Activated CD4-positive, alpha-beta memory T cell treated with anti-CD3 and anti-CD28 coated beads for 36 hours (primary cell): ENCODE measurements at regions not wholly inside any gene's neighbourhood (a gene's known extent, or its start where the extent isn't known, plus 50 kb on each side); places are given as distances from the start of the nearest gene placed in this dataset.

Experiments used
- CTCF ChIA-PET: fragments of 350-600 bp; sonication (Branson Sonifier 250); formaldehyde crosslinking; loops from one replicate; lab custom pipeline; 2021; ENCODE audit warnings: antibody characterized with exemption, inconsistent platforms; lab: Charles Lee
- POLR2A ChIA-PET: fragments of 350-600 bp; sonication (Branson Sonifier 250); formaldehyde crosslinking; loops from one replicate; lab custom pipeline; 2021; ENCODE audit warnings: antibody characterized with exemption; lab: Charles Lee
- DNase-seq: peaks from one replicate; pipeline ENCODE4 v3.0.0-alpha.2; 2020
- H3K27ac Mint-ChIP-seq: one replicate; pipeline ENCODE4 v1.8.0; 2021; ENCODE audit warnings: mixed read lengths
- H3K27me3 Mint-ChIP-seq: one replicate; pipeline ENCODE4 v1.8.0; 2021; ENCODE audit warnings: mixed read lengths
- H3K36me3 Mint-ChIP-seq: one replicate; pipeline ENCODE4 v1.8.0; 2021; ENCODE audit warnings: mixed read lengths
- H3K4me1 Mint-ChIP-seq: one replicate; pipeline ENCODE4 v1.8.0; 2021; ENCODE audit warnings: low read depth, mixed read lengths
- H3K4me3 Mint-ChIP-seq: one replicate; pipeline ENCODE4 v1.8.0; 2021; ENCODE audit warnings: mild to moderate bottlenecking, mixed read lengths
- H3K9me3 Mint-ChIP-seq: one replicate; pipeline ENCODE4 v1.8.0; 2021; ENCODE audit warnings: mixed read lengths
- intact Hi-C: fragments of 100-400 bp; cut with micrococcal nuclease; formaldehyde crosslinking; loops from one replicate; pipeline ENCODE4 v1.15.1; 2023

DNA sequence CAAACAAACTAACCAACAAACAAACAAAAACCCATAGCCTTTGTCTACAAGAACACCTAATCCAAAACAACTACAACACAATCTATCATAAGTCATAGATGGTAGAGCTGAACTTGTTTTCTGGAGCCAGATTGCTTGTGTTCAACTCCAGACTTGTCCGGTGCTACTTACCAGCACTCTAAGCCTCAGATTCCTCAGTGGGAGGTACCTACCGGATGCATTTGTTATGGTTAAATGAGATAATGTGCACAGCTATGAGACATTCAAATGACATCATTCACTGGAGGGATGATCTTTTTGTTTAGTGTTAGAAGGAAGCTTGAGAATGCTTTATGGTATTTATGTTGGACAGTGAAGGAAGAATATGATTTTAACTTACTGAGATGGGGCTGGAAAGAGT lies 592.9 kb upstream of the C9orf72 start:
- Mint-ChIP-seq H3K4me3 (no peak overlapping the region), H3K36me3 (no peaks in the 10 kb centered on the region), H3K9me3 (no peaks in the 10 kb centered on the region), H3K27me3 (no peaks in the 10 kb centered on the region), H3K4me1 (no peaks in the 10 kb centered on the region), H3K27ac (no peak overlapping the region)
- intact Hi-C loops: no loop called here
- POLR2A ChIA-PET: no interaction called here
- CTCF ChIA-PET: no interaction called here
- DNase-seq: no peak

DNA sequence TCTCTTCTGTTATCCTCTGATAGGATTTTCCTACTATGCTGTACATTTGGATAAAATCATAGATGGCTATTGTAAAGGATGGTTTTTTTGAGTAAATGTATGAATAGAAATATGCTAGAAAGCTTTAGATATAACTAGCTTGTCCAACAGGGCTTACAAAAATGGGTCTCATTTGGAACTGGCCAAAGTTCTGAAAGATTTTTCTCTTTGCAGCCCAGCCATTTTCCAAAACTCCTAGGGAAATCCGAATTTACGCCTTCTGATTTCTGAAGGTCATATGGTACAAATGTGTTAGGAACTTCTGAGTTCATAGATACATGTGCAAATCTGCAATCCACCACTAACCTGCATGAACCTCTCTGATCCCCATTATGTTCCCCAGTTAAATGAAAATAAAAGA lies 603.9 kb upstream of the C9orf72 start:
- POLR2A ChIA-PET: no interaction called here
- DNase-seq: no peak
- no peak overlapping the region for H3K27ac Mint-ChIP-seq
- no peaks in the 10 kb centered on the region for H3K36me3 Mint-ChIP-seq
- H3K27me3 Mint-ChIP-seq: no peaks in the 10 kb centered on the region
- no peak overlapping the region for H3K4me3 Mint-ChIP-seq
- intact Hi-C loops: no loop called here
- CTCF ChIA-PET: no interaction called here
- no peaks in the 10 kb centered on the region for H3K4me1 Mint-ChIP-seq
- H3K9me3 Mint-ChIP-seq: peaks cover 2% of the 10 kb centered on the region

DNA sequence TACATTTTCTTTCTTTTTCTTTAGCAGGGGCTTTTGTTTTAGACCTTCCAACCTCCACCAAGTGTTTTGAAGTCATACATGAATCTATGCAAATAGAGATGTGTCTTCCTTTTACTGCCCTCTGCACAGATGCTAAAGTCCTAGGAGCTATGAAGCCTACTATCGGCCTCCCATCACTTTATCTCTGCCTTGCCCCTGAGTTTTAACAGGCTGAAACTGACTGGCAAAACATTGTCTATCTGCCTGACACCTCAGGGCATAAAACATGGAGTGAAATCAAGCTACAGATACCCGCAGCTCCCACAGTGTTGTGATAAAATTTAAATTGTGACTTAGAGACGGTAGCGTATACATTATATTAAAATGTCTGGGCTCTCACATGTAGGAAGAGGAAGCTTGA lies 604.6 kb upstream of the C9orf72 start:
- H3K4me1 Mint-ChIP-seq: no peaks in the 10 kb centered on the region
- no peaks in the 10 kb centered on the region for H3K27me3 Mint-ChIP-seq
- H3K27ac Mint-ChIP-seq: no peak overlapping the region
- POLR2A ChIA-PET: no interaction called here
- CTCF ChIA-PET: no interaction called here
- H3K36me3 Mint-ChIP-seq: no peaks in the 10 kb centered on the region
- no peaks in the 10 kb centered on the region for H3K9me3 Mint-ChIP-seq
- no peak overlapping the region for H3K4me3 Mint-ChIP-seq
- no peak for DNase-seq
- intact Hi-C loops: no loop called here

DNA sequence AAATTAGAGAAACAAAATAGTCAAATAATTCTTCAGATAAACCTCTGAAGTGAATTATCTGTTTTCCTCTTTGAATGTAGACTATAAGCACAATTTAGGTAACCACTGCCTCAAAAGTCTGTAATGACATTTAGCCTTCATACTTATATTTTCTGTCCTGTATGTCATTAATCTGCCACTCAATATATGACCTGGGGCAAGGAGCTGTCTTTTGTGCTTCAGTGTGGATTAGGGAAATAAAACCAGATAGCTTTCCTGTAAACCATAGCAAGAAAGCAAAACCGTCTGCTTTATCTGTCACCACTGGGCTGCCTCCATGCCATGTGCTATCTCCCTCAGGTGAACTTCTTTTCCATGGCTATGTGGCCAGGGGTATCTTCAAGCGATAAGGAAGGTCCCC lies 606.6 kb upstream of the C9orf72 start:
- CTCF ChIA-PET: no interaction called here
- no peaks in the 10 kb centered on the region for H3K9me3 Mint-ChIP-seq
- POLR2A ChIA-PET: no interaction called here
- H3K4me1 Mint-ChIP-seq: no peaks in the 10 kb centered on the region
- H3K36me3 Mint-ChIP-seq: no peaks in the 10 kb centered on the region
- intact Hi-C loops: no loop called here
- no peak for DNase-seq
- H3K4me3 Mint-ChIP-seq: no peak overlapping the region
- H3K27ac Mint-ChIP-seq: no peak overlapping the region
- no peaks in the 10 kb centered on the region for H3K27me3 Mint-ChIP-seq

DNA sequence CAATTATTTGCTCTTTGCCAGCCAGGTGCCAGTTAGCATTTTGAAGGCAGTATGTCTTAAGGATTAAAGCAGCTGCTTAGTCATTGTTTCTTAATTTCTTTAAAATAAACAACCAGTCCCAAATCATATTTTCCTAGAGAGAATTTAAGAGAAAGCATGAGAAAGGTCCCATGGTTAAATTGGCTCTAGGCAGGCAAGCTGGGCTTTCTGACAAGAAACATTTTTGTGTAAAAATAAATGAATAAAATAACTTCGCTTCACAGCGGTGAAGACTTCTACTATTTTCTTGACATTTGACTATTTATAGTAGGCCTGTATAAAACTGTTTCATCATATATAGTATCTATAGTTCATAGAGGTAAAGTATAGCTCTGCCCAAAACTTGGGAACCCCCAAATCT lies 617.7 kb upstream of the C9orf72 start:
- H3K4me3 Mint-ChIP-seq: no peak overlapping the region

DNA sequence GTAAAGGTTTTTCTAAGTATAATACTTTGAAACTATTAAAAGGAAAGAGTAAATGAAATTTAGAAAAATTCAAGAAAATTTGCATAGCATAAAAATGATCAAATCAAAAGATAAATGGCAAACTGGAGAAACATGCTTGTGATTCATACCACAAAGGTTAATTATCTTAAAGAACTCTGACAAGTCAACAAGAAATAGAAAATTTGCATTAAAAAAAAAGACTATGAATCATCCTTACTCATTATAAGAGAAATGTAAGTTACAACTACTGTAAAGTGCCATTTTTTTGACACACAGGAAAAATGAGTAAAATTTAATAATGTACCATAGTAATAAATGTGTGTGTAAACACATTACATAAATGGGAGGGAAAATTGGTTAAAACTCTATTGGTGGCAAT lies 624.4 kb upstream of the C9orf72 start:
- peaks cover 5% of the 10 kb centered on the region for H3K9me3 Mint-ChIP-seq
- no peak for DNase-seq
- no peak overlapping the region for H3K4me3 Mint-ChIP-seq
- H3K4me1 Mint-ChIP-seq: no peaks in the 10 kb centered on the region
- no peaks in the 10 kb centered on the region for H3K27me3 Mint-ChIP-seq
- intact Hi-C loops: no loop called here
- ChIA-PET POLR2A (no interaction called here), CTCF (no interaction called here)
- no peak overlapping the region for H3K27ac Mint-ChIP-seq
- H3K36me3 Mint-ChIP-seq: no peaks in the 10 kb centered on the region

More for the DNA sequence above, 617.7 kb upstream of the C9orf72 start:
- Mint-ChIP-seq H3K9me3 (peaks cover 27% of the 10 kb centered on the region), H3K36me3 (no peaks in the 10 kb centered on the region), H3K27me3 (no peaks in the 10 kb centered on the region), H3K4me1 (no peaks in the 10 kb centered on the region), H3K27ac (no peak overlapping the region)
- no peak for DNase-seq
- CTCF ChIA-PET: no interaction called here
- intact Hi-C loops: no loop called here
- POLR2A ChIA-PET: no interaction called here

DNA sequence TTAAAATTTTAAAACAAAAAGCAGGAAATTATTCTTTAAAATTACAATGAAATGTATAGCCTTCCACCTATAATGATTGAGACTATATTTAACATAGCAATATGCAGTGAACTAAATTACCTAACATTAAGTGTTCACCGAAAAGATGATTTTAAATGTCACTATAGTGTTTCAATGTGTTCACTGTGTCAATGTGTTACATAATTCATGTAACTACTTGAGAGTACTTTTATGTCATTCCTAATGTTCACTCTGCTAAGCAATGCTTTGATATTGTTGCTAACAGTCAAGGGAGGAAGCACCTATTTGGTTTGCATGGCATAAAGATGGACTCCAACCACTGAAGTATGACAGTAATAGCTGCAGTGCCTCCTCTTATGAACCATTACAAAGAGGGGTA lies 629.8 kb upstream of the C9orf72 start:
- no peak overlapping the region for H3K27ac Mint-ChIP-seq
- no peak for DNase-seq
- peaks cover 5% of the 10 kb centered on the region for H3K9me3 Mint-ChIP-seq
- CTCF ChIA-PET: no interaction called here
- H3K4me3 Mint-ChIP-seq: no peak overlapping the region
- no peaks in the 10 kb centered on the region for H3K4me1 Mint-ChIP-seq
- intact Hi-C loops: no loop called here
- POLR2A ChIA-PET: no interaction called here
- H3K36me3 Mint-ChIP-seq: no peaks in the 10 kb centered on the region
- H3K27me3 Mint-ChIP-seq: no peaks in the 10 kb centered on the region

DNA sequence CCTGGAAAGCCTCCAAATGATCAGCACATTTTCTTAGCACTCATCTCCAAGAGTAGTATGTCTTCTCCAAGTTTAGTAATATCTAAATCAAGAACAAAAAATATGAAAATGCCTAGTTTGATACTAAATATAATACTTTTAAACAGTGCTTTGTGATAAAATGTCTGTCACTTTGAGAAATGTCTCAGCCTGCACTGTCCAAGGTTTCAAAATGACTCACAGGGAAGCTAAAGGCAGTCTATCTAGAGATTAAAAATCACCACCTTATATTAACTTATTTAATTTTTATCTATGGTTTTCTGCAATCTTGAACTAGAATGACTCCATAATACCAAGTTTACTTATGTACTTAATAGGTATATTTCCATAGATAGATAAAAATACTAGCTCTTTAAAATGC lies 633.0 kb upstream of the C9orf72 start:
- Mint-ChIP-seq H3K36me3 (no peaks in the 10 kb centered on the region), H3K9me3 (peaks cover 5% of the 10 kb centered on the region), H3K27ac (no peak overlapping the region), H3K4me3 (no peak overlapping the region), H3K4me1 (no peaks in the 10 kb centered on the region), H3K27me3 (no peaks in the 10 kb centered on the region)
- ChIA-PET POLR2A (no interaction called here), CTCF (no interaction called here)
- intact Hi-C loops: no loop called here
- no peak for DNase-seq

DNA sequence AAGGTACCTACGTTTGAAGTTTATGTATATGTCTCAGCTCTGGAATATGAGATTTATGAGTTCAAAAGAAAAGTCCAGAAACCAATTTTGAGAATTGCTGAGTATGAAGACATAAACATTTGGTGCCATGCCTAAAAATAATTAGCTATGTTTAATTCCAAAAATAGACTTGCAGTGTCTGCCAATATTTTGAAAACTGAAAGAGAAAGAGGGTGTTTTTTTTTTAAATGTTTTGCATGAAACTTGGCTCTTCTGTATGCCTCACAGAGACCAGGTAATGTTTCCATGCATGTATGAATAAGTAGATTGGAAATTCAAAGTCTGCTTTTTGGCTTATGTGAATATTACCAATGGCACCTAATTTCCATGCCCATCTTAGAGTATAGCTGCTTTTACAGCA lies 634.4 kb upstream of the C9orf72 start:
- Mint-ChIP-seq H3K9me3 (no peaks in the 10 kb centered on the region), H3K27me3 (no peaks in the 10 kb centered on the region), H3K4me1 (no peaks in the 10 kb centered on the region), H3K27ac (no peak overlapping the region), H3K4me3 (no peak overlapping the region), H3K36me3 (no peaks in the 10 kb centered on the region)
- ChIA-PET POLR2A (no interaction called here), CTCF (no interaction called here)
- intact Hi-C loops: no loop called here
- DNase-seq: no peak

DNA sequence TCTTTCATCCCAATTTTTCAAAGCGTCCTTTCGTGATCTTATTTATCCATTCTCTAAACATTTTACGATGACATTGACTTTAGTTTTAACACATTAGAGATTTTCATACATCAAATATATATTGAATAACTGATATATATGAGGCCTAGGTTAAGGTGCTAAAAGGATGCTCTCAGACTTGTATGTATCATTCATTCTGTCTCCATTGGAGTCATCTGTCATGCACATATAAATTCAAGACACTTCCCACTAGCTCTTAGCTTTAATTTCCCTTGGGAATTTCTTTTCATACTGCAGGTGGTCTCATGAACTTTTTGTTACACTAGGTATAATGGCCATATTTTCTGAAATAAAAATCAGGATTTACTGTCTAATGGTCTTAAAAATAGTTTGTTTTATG lies 635.8 kb upstream of the C9orf72 start:
- no peak overlapping the region for H3K27ac Mint-ChIP-seq
- no peaks in the 10 kb centered on the region for H3K9me3 Mint-ChIP-seq
- no peaks in the 10 kb centered on the region for H3K4me1 Mint-ChIP-seq
- POLR2A ChIA-PET: no interaction called here
- intact Hi-C loops: no loop called here
- no peak overlapping the region for H3K4me3 Mint-ChIP-seq
- CTCF ChIA-PET: no interaction called here
- no peaks in the 10 kb centered on the region for H3K36me3 Mint-ChIP-seq
- H3K27me3 Mint-ChIP-seq: no peaks in the 10 kb centered on the region
- no peak for DNase-seq

DNA sequence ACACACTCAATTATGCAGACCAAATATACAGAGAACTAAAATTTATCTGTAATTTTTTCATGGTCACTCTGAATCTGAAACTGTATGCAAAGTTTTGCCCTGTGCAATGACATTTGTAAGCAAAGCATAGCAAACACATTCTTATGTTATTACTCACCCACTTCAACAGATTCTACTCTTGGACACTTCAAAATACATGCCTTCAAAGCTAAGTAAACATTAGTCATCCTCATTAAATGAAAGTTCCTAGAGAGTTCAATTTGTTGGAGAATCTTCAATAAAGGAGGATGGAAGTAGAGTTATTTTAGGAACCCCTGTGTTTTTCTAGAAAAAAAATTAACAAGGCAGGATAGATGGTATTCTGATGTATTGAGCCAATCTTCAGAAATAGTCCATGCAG lies 639.7 kb upstream of the C9orf72 start:
- no peaks in the 10 kb centered on the region for H3K9me3 Mint-ChIP-seq
- H3K27me3 Mint-ChIP-seq: no peaks in the 10 kb centered on the region
- POLR2A ChIA-PET: no interaction called here

DNA sequence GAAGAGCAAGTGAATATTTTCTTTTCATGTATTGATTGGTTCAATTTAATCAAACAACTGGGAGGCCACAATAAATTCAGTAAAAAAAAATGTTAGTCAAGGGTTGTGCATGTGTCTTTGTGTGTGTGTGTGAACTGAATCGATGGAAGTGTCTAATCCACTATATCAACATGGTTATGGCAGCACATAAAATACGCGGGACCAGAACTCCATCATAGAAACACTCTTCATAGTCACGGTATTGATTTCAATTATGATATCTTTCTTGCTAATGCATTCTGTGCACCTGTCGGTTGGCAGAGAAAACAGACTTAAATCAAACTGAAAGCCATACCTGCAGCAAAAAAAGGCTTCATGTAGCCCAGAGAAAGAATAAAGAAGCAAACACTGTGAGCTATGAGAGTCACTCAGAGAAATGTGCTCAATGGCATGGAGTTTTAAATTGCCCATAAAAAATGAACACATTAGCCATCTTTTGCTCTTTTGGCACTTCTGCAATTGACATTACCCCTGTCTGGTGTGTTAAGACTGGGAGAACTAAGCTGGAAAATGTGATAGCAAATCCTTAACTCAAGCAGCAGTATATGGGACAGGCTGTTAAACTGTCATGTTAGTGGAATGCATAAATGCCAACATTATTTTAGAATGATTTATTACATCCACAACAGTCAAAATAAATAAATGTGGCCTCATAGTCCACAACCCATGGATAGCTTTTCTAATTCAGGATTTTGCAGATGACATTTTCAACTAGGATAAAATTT lies 642.4 kb upstream of the C9orf72 start:
- Mint-ChIP-seq H3K4me3 (no peak overlapping the region), H3K4me1 (no peaks in the 10 kb centered on the region), H3K27me3 (no peaks in the 10 kb centered on the region), H3K27ac (no peak overlapping the region), H3K9me3 (no peaks in the 10 kb centered on the region), H3K36me3 (no peaks in the 10 kb centered on the region)
- DNase-seq: no peak
- CTCF ChIA-PET: no interaction called here
- intact Hi-C loops: no loop called here
- POLR2A ChIA-PET: no interaction called here

More for the DNA sequence above, 639.7 kb upstream of the C9orf72 start:
- DNase-seq: no peak
- CTCF ChIA-PET: no interaction called here
- Mint-ChIP-seq H3K4me3 (no peak overlapping the region), H3K27ac (no peak overlapping the region), H3K4me1 (no peaks in the 10 kb centered on the region), H3K36me3 (no peaks in the 10 kb centered on the region)
- intact Hi-C loops: no loop called here

DNA sequence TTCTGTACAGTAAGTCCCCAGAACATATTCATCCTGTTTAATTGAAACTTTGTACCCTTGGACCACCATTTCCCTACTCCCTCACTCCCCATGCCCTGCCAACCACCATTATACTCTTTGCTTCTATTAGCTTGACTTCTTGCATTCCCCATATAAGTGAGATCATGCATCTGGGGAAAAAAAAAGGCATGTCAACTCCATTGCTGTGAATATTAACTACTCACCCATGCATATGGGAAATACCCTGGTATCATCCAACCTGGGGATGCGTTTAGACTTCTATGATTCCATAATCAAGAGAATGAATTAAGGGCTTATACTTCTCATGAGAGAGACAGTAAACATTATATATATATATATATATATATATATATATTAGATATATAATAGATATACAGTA lies 659.4 kb upstream of the C9orf72 start:
- no peaks in the 10 kb centered on the region for H3K27me3 Mint-ChIP-seq
- H3K4me1 Mint-ChIP-seq: no peaks in the 10 kb centered on the region
- no peak overlapping the region for H3K27ac Mint-ChIP-seq
- no peak overlapping the region for H3K4me3 Mint-ChIP-seq
- H3K9me3 Mint-ChIP-seq: peaks cover 13% of the 10 kb centered on the region
- intact Hi-C loops: no loop called here
- POLR2A ChIA-PET: no interaction called here
- DNase-seq: no peak
- H3K36me3 Mint-ChIP-seq: no peaks in the 10 kb centered on the region
- CTCF ChIA-PET: no interaction called here
